HCT116 (cell line): ENCODE measurements at regions not wholly inside any gene's neighbourhood (a gene's known extent, or its start where the extent isn't known, plus 50 kb on each side); places are given as distances from the start of the nearest gene placed in this dataset.

Experiments used
- ATAC-seq: fragments of 200-7000 bp; cut with Tn5 transposase; 2 replicates; pipeline ENCODE4 v1.9.1; 2020; ENCODE audit warnings: mild to moderate bottlenecking, moderate library complexity
- BruUV-seq: library from RNA; stranded (reverse); fragments of 400-500 nt; replicated peaks from 2 replicates; lab custom pipeline; 2021; lab: Mats Ljungman, UMichigan
- CTCF ChIA-PET: fragments of 300-600 bp; sonication (Branson Sonifier 250); formaldehyde crosslinking; loops from one replicate; lab custom pipeline; 2021; ENCODE audit warnings: antibody characterized with exemption; lab: Charles Lee
- POLR2A ChIA-PET: fragments of 300-600, 350-600 bp; sonication (Branson Sonifier 250); formaldehyde crosslinking; loops from one replicate; lab custom pipeline; 2021; ENCODE audit warnings: antibody characterized with exemption; lab: Charles Lee
- RAD21 ChIA-PET, 2 experiments: fragments of 300-600 bp; sonication (Branson Sonifier 250); formaldehyde crosslinking; loops; one replicate each; lab custom pipeline; 2023; ENCODE audit warnings: low total read pairs in 2 of 2; ENCODE audit not compliant: uncharacterized antibody in 2 of 2, unreplicated experiment in 2 of 2, low non-redundant PET in 1 of 2; lab: Charles Lee
- DNase-seq: peaks from one replicate; pipeline ENCODE4 v3.0.0-alpha.2; 2010; ENCODE audit warnings: low read depth, low spot score
- H2AFZ ChIP-seq: fragments of 200-600 bp; shearing (Covaris generic), sonication (generic); 2 replicates; pipeline ENCODE4 v1.6.1; 2017; ENCODE audit warnings: low read depth, mixed run types, mixed read lengths, antibody characterized with exemption, low read length; ENCODE audit not compliant: poor library complexity, severe bottlenecking
- H3K27ac ChIP-seq: 2 replicates; pipeline ENCODE4 v1.5.1; 2012; ENCODE audit warnings: low read depth, low read length
- H3K27me3 ChIP-seq: fragments of 200-600 bp; sonication (generic); 2 replicates; pipeline ENCODE4 v1.6.1; 2016; ENCODE audit warnings: mixed run types, low read length, mixed read lengths; ENCODE audit not compliant: insufficient read depth
- H3K36me3 ChIP-seq, 2 experiments: fragments of 200-500 bp in 1 of 2; fragments of 200-600 bp in 1 of 2; sonication (Bioruptor generic) in 1 of 2; sonication (generic) in 1 of 2; 2 replicates each; pipeline versions ENCODE4 v1.5.1 to v1.6.1; 2014 to 2016; ENCODE audit warnings: low read length in 2 of 2, inconsistent platforms in 1 of 2, mixed read lengths in 1 of 2, mixed run types in 1 of 2; ENCODE audit not compliant: insufficient read depth in 2 of 2, control insufficient read depth in 1 of 2
- H3K4me1 ChIP-seq, 2 experiments: fragments of 200-600 bp in 1 of 2; sonication (generic) in 1 of 2; 2 replicates each; pipeline versions ENCODE4 v1.5.1 to v1.6.1; 2012 to 2017; ENCODE audit warnings: low read length in 2 of 2, inconsistent platforms in 1 of 2, mild to moderate bottlenecking in 1 of 2, mixed read lengths in 1 of 2, mixed run types in 1 of 2, moderate library complexity in 1 of 2; ENCODE audit not compliant: insufficient read depth in 2 of 2, control insufficient read depth in 1 of 2
- H3K4me2 ChIP-seq: fragments of 200-600 bp; sonication (generic); 2 replicates; pipeline ENCODE4 v1.6.1; 2017; ENCODE audit warnings: mixed run types, low read length, mixed read lengths
- H3K4me3 ChIP-seq, 2 experiments: fragments of 200-600 bp in 1 of 2; sonication (generic) in 1 of 2; replicated peaks in 1 of 2; 2 replicates each; pipeline ENCODE4 v1.5.1; 2011 to 2016; ENCODE audit warnings: low read length in 2 of 2, control low read depth in 1 of 2, low read depth in 1 of 2, mild to moderate bottlenecking in 1 of 2, mixed read lengths in 1 of 2, mixed run types in 1 of 2
- H3K79me2 ChIP-seq: fragments of 200-600 bp; sonication (generic); 2 replicates; pipeline ENCODE4 v1.6.1; 2017; ENCODE audit warnings: mild to moderate bottlenecking, mixed run types, low read length, moderate library complexity, mixed read lengths; ENCODE audit not compliant: insufficient read depth
- H3K9ac ChIP-seq: fragments of 200-600 bp; sonication (generic); 2 replicates; pipeline ENCODE4 v1.6.1; 2016; ENCODE audit warnings: low read length, mixed read lengths
- H3K9me2 ChIP-seq: fragments of 200-600 bp; sonication (generic), shearing (Covaris generic); 2 replicates; pipeline ENCODE4 v1.6.1; 2017; ENCODE audit warnings: mixed run types, mild to moderate bottlenecking, moderate library complexity; ENCODE audit not compliant: insufficient read depth
- H3K9me3 ChIP-seq, 2 experiments: fragments of 200-500 bp in 1 of 2; fragments of 200-600 bp in 1 of 2; sonication (Bioruptor generic) in 1 of 2; sonication (generic) in 1 of 2; 2 replicates each; pipeline ENCODE4 v1.6.1; 2014 to 2017; ENCODE audit warnings: low read length in 2 of 2, mixed read lengths in 2 of 2, inconsistent platforms in 1 of 2, low read depth in 1 of 2, mild to moderate bottlenecking in 1 of 2, mixed run types in 1 of 2, moderate library complexity in 1 of 2; ENCODE audit not compliant: control insufficient read depth in 1 of 2, insufficient read depth in 1 of 2
- H4K20me1 ChIP-seq: fragments of 200-600 bp; sonication (generic), shearing (Covaris generic); 2 replicates; pipeline ENCODE4 v1.6.1; 2017; ENCODE audit warnings: mixed run types, mild to moderate bottlenecking, moderate library complexity; ENCODE audit not compliant: insufficient read depth
- CEBPB ChIP-seq: IDR thresholded peaks from 2 replicates; pipeline ENCODE4 v1.6.1; 2012; ENCODE audit warnings: low read depth
- EGR1 ChIP-seq: IDR thresholded peaks from 2 replicates; pipeline ENCODE4 v1.6.1; 2012; ENCODE audit warnings: low read depth
- ELF1 ChIP-seq: IDR thresholded peaks from 2 replicates; pipeline ENCODE4 v1.6.1; 2012; ENCODE audit warnings: low read depth, borderline replicate concordance
- EZH2 ChIP-seq: fragments of 200-600 bp; sonication (generic); IDR thresholded peaks from 2 replicates; pipeline ENCODE4 v1.6.1; 2017; ENCODE audit warnings: antibody characterized with exemption, mixed run types
- EZH2phosphoT487 ChIP-seq: fragments of 200-600 bp; IDR thresholded peaks from 2 replicates; pipeline ENCODE4 v1.6.1; 2018; ENCODE audit warnings: antibody characterized with exemption, borderline replicate concordance
- POLR2A ChIP-seq: IDR thresholded peaks from 2 replicates; pipeline ENCODE4 v1.7.0; 2011; ENCODE audit warnings: borderline replicate concordance; ENCODE audit not compliant: insufficient read depth, insufficient read length; ENCODE audit errors: extremely low read depth
- RAD21 ChIP-seq: IDR thresholded peaks from 2 replicates; pipeline ENCODE4 v1.6.1; 2012; ENCODE audit warnings: low read depth, mild to moderate bottlenecking
- SIN3A ChIP-seq: IDR thresholded peaks from 2 replicates; pipeline ENCODE4 v1.6.1; 2012; ENCODE audit warnings: low read depth
- SP1 ChIP-seq: IDR thresholded peaks from 2 replicates; pipeline ENCODE4 v1.6.1; 2012; ENCODE audit warnings: low read depth
- YY1 ChIP-seq: IDR thresholded peaks from 2 replicates; pipeline ENCODE4 v1.6.1; 2011; ENCODE audit warnings: low read length, low read depth, moderate library complexity, mild to moderate bottlenecking; ENCODE audit not compliant: insufficient replicate concordance; ENCODE audit errors: extremely low read depth
- ZFX ChIP-seq: fragments of 450-650 bp; IDR thresholded peaks from 2 replicates; pipeline ENCODE4 v1.6.1; 2017
- ZNF274 ChIP-seq: fragments of 200-500 bp; sonication (Bioruptor generic); IDR thresholded peaks from 2 replicates; pipeline ENCODE4 v1.6.1; 2014; ENCODE audit warnings: mild to moderate bottlenecking, low read depth, low read length, inconsistent platforms
- intact Hi-C: fragments of 100-400 bp; cut with micrococcal nuclease; formaldehyde crosslinking; loops from 2 replicates; pipeline ENCODE4 v1.10.0; 2022
- TF ChIP-seq, protein P1 (sequence below): IDR thresholded peaks from 2 replicates; pipeline ENCODE4 v1.6.1; 2012
- TF ChIP-seq, protein P2 (sequence below), 3 experiments: fragments of 200-600 bp in 1 of 3; sonication (generic) in 1 of 3; IDR thresholded peaks in 2 of 3; conservative IDR thresholded peaks in 1 of 3; 2 replicates each; pipeline ENCODE4 v1.5.1; 2012 to 2017; ENCODE audit warnings: low read depth in 2 of 3, low read length in 2 of 3, antibody characterized with exemption in 1 of 3, borderline replicate concordance in 1 of 3, control low read depth in 1 of 3, mild to moderate bottlenecking in 1 of 3, mixed read lengths in 1 of 3, mixed run types in 1 of 3, moderate library complexity in 1 of 3; ENCODE audit not compliant: insufficient read depth in 1 of 3
- TF ChIP-seq, protein P3 (sequence below): IDR thresholded peaks from 2 replicates; pipeline ENCODE4 v1.6.1; 2011; ENCODE audit warnings: mild to moderate bottlenecking, low read length, moderate library complexity; ENCODE audit not compliant: insufficient replicate concordance; ENCODE audit errors: extremely low read depth

DNA sequence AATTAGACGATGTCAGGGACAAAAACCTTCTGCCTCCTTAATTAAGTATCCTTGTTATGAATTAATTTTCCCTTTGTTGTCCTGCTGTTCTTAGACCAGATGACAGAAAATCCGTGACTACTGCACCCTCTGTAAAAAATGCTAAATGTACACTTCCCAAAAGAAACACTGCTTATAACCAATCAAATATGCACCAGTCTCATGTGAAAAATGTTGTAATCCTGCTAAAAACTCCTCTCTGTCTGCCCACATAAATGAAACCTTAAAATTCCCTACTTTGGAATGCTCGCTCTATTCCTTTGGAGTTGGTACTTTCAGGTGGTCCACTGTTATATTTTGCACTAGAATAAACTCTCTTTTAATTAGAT is 366.8 kb upstream of the CCDC179 start:
- ChIA-PET RAD21 (no interaction called here), POLR2A (no interaction called here), CTCF (no interaction called here)
- no peak overlapping the region for H3K4me2 ChIP-seq
- H4K20me1 ChIP-seq, result no peaks in the 10 kb centered on the region
- no peaks in the 10 kb centered on the region for H3K79me2 ChIP-seq
- H3K9me2 ChIP-seq, result no peaks in the 10 kb centered on the region
- H3K27ac ChIP-seq, result no peak overlapping the region
- H3K9me3 ChIP-seq, result peaks cover 4 to 21% of the 10 kb centered on the region in 2 experiments; a peak in 2 of 4 replicates
- H3K4me1 ChIP-seq, result no peaks in the 10 kb centered on the region
- H2AFZ ChIP-seq, result no peak overlapping the region
- no peak for TF ChIP-seq CEBPB
- no peak for TF ChIP-seq EZH2
- TF ChIP-seq, protein P1, sequence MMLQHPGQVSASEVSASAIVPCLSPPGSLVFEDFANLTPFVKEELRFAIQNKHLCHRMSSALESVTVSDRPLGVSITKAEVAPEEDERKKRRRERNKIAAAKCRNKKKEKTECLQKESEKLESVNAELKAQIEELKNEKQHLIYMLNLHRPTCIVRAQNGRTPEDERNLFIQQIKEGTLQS, result no peak
- no peak for TF ChIP-seq EZH2phosphoT487
- no peak for TF ChIP-seq SP1
- no peak for TF ChIP-seq SIN3A
- TF ChIP-seq, protein P2, sequence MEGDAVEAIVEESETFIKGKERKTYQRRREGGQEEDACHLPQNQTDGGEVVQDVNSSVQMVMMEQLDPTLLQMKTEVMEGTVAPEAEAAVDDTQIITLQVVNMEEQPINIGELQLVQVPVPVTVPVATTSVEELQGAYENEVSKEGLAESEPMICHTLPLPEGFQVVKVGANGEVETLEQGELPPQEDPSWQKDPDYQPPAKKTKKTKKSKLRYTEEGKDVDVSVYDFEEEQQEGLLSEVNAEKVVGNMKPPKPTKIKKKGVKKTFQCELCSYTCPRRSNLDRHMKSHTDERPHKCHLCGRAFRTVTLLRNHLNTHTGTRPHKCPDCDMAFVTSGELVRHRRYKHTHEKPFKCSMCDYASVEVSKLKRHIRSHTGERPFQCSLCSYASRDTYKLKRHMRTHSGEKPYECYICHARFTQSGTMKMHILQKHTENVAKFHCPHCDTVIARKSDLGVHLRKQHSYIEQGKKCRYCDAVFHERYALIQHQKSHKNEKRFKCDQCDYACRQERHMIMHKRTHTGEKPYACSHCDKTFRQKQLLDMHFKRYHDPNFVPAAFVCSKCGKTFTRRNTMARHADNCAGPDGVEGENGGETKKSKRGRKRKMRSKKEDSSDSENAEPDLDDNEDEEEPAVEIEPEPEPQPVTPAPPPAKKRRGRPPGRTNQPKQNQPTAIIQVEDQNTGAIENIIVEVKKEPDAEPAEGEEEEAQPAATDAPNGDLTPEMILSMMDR (IDR thresholded peaks at IDR 0.05 in 2 of 3, conservative IDR thresholded peaks at IDR 0.05 in 1 of 3; ENCODE audit: borderline replicate concordance in 1 of 3, insufficient read depth in 1 of 3, low read depth in 2 of 3, low read length in 2 of 3), result no peak
- TF ChIP-seq ELF1, result no peak
- TF ChIP-seq ZNF274, result no peak
- TF ChIP-seq RAD21, result no peak
- TF ChIP-seq, protein P3, sequence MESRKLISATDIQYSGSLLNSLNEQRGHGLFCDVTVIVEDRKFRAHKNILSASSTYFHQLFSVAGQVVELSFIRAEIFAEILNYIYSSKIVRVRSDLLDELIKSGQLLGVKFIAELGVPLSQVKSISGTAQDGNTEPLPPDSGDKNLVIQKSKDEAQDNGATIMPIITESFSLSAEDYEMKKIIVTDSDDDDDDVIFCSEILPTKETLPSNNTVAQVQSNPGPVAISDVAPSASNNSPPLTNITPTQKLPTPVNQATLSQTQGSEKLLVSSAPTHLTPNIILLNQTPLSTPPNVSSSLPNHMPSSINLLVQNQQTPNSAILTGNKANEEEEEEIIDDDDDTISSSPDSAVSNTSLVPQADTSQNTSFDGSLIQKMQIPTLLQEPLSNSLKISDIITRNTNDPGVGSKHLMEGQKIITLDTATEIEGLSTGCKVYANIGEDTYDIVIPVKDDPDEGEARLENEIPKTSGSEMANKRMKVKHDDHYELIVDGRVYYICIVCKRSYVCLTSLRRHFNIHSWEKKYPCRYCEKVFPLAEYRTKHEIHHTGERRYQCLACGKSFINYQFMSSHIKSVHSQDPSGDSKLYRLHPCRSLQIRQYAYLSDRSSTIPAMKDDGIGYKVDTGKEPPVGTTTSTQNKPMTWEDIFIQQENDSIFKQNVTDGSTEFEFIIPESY, result no peak
- TF ChIP-seq EGR1, result no peak
- TF ChIP-seq ZFX, result no peak
- TF ChIP-seq POLR2A, result no peak
- TF ChIP-seq YY1, result no peak
- no peak for ATAC-seq
- DNase-seq, result no peak
- BruUV-seq, result no TSS peak
- no peaks in the 10 kb centered on the region for H3K36me3 ChIP-seq
- H3K9ac ChIP-seq, result no peak overlapping the region
- no peak overlapping the region for H3K4me3 ChIP-seq
- intact Hi-C loops, result no loop called here
- H3K27me3 ChIP-seq, result no peaks in the 10 kb centered on the region
